IPS DF 6.9 (cell line): ENCODE measurements at regions not wholly inside any gene's neighbourhood (a gene's known extent, or its start where the extent isn't known, plus 50 kb on each side); places are given as distances from the start of the nearest gene placed in this dataset.

Experiments
- DNase-seq: peaks from one replicate; pipeline ENCODE4 v3.0.0-alpha.2; 2013; ENCODE audit warnings: low read depth, low spot score
- H3K27ac ChIP-seq: one replicate; pipeline ENCODE4 v1.5.1; 2013; ENCODE audit warnings: low read length, control low read depth
- H3K27me3 ChIP-seq: 2 replicates; pipeline ENCODE4 v1.6.1; 2013; ENCODE audit warnings: mild to moderate bottlenecking, low read length; ENCODE audit not compliant: control insufficient read depth, insufficient read depth
- H3K36me3 ChIP-seq: 2 replicates; pipeline ENCODE4 v1.6.1; 2013; ENCODE audit warnings: low read length; ENCODE audit not compliant: control insufficient read depth, insufficient read depth
- H3K4me1 ChIP-seq: 2 replicates; pipeline ENCODE4 v1.6.1; 2013; ENCODE audit warnings: low read length; ENCODE audit not compliant: control insufficient read depth, insufficient read depth
- H3K4me3 ChIP-seq: 2 replicates; pipeline ENCODE4 v1.5.1; 2013; ENCODE audit warnings: mild to moderate bottlenecking, low read length
- H3K9me3 ChIP-seq: 2 replicates; pipeline ENCODE4 v1.6.1; 2013; ENCODE audit warnings: low read length, inconsistent platforms; ENCODE audit not compliant: control insufficient read depth, insufficient read depth
- WGBS: extraction: QIAGEN DNeasy Blood & Tissue Kit; methylation state at CpG from one replicate; pipeline ENCODE4 v1.1.7; 2013; ENCODE audit warnings: mixed read lengths, missing lambda C conversion rate; ENCODE audit not compliant: insufficient read length, insufficient coverage; 5-methylcytosine and 5-hydroxymethylcytosine counted together

DNA sequence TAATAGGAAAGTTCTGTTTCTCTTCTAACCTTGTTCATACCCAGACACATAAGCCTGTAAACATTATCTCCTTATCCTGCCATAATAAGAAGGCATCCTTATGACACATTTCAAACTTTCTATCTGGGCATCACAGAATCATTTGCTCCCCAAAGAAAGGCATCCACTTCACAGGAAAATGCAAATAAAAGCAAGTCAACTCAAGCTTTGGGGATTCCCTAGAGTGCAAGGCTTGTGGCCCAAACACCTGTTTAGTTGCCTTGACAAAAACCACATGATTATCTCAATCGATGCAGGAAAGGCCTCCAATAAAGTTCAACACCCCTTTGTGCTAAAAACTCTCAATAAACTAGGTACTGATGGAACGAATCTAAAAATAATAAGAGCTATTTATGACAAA lies 195.7 kb upstream of the GALNT5 start:
- no peak overlapping the region for H3K4me3 ChIP-seq
- H3K27me3 ChIP-seq: no peaks in the 10 kb centered on the region
- no peaks in the 10 kb centered on the region for H3K4me1 ChIP-seq
- no peak overlapping the region for H3K27ac ChIP-seq
- no peak for DNase-seq
- WGBS: no CpG with 5 or more reads among the region's 2 CpGs
- H3K36me3 ChIP-seq: no peaks in the 10 kb centered on the region
- H3K9me3 ChIP-seq: no peaks in the 10 kb centered on the region

DNA sequence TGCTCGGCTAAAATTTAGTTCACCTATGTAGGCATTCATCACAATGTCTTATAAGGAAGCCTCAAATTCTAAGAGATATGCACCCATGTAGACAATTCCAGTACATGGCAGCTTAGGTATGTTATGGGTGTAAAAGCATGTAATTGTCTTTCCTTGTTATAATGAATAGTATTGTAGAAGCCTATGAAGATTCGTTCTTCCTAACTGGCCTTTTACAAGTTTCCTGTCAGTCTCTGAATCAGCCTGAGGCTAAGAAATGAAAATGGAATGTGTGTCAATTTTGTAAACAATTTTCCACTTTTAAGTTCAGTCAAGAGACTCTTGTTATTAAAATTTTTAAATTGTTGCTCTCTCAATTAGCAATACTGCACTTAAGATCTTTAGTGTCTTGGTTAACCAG lies 189.9 kb upstream of the GALNT5 start:
- no peaks in the 10 kb centered on the region for H3K4me1 ChIP-seq
- WGBS: no CpG with 5 or more reads among the region's 2 CpGs
- H3K9me3 ChIP-seq: no peaks in the 10 kb centered on the region
- no peak overlapping the region for H3K27ac ChIP-seq
- H3K36me3 ChIP-seq: no peaks in the 10 kb centered on the region
- H3K4me3 ChIP-seq: no peak overlapping the region
- no peaks in the 10 kb centered on the region for H3K27me3 ChIP-seq
- no peak for DNase-seq

DNA sequence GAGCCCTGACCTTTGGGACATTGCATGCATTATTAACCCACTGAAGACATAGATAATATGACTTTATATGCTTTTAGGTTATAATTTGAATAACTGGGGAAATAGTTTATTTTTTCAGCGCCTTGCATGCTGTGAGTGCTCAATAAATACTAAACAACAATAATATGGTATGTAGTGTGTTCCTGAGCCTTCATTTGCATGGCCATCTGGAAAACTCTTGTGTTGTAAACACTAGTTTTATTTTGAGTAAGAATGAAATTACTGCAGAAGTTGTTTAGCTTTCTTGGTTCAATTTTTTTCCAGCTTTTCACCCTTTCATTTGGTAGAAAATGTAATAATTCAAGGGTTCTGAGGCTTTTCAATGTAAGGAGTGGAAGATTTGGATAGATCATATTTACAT lies 189.3 kb upstream of the GALNT5 start:
- no peak for DNase-seq
- Histone ChIP-seq H3K27me3 (no peaks in the 10 kb centered on the region), H3K4me3 (no peak overlapping the region), H3K4me1 (no peaks in the 10 kb centered on the region), H3K27ac (no peak overlapping the region), H3K36me3 (no peaks in the 10 kb centered on the region), H3K9me3 (no peaks in the 10 kb centered on the region)
- no CpG with 5 or more reads among the region's 1 CpG for whole genome bisulfite sequencing

DNA sequence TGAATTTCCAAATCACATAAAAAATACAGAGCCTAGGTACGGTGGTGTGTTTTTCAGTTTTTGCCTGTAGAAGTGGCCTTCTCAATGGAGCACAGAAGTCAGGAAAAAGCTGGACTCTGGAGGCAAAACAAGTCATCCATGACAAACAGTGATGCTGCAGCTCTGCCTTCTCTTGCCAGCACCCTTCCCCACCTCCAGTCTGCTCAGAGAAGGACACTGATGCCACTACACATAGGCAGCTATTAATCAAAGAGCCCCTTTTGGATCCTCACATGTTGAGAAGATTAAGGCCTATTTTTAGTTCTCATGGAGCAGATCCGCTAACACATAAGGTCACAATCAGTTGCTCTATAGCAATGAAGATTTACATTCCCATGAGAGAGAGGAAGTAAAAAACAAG lies 181.6 kb upstream of the GALNT5 start:
- Histone ChIP-seq H3K27ac (no peak overlapping the region), H3K9me3 (no peaks in the 10 kb centered on the region), H3K4me3 (no peak overlapping the region), H3K4me1 (no peaks in the 10 kb centered on the region), H3K27me3 (no peaks in the 10 kb centered on the region), H3K36me3 (no peaks in the 10 kb centered on the region)
- WGBS: no CpG with 5 or more reads among the region's 2 CpGs
- DNase-seq: no peak

DNA sequence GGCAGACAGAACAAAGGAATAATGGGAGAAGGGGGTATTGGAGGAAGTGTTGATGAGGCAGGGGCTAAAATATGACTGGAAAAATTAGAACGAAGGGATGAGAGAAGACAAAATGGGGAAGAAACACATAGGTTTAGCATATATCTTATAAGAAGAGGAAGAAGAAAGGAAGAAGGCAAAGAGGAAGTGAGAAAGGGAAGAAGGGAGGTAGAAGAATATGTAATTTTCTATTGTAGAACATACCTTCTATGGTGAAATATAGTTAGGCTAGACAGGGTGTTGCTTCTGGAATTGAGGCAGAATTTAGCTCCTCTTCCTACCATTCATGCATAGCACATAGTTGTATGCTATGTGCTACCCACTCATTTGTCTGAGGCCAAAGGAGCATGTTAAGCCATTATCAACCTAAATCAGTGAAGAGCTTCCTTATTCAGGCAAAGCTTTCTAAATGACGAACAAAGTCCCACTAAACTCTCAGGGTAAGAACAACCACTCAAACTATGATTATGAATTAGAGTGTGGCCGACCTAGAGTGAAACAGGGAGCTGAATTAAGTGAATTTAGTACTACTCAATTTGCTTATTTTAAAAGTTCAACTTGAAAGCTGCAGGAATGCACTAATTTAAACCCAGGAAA lies 180.9 kb upstream of the GALNT5 start:
- no peak for DNase-seq
- 100% methylated on average over 1 of the region's 3 CpGs for WGBS
- no peak overlapping the region for H3K4me3 ChIP-seq

DNA sequence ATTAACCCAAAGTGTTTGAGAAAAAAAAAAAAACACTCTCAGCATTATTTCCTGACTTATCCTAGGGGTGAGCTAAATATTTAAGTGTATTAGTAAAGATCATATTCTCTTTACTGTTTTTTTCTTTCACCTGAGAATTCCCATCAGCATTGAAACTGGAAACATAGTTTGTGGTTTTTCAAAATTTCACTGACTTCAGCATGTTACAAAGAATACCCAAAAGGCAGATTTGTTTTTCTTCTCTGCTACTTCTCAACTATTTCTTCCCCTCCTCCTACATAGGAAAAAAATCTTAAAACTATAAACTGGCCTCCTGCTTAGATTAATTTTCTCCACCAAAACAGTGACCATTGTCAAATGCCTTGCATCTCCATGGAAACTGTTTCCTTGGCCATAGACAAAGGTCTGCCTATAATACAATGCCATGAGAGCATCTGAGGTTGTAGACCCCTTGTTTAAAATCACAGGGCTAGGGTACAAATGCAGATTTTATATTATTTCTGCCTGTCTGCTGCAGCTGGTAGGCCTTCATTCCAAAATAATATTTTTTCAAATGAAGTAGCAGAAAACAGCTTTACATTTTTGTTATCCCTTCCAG lies 179.7 kb upstream of the GALNT5 start:
- no peaks in the 10 kb centered on the region for H3K4me1 ChIP-seq
- H3K27me3 ChIP-seq: no peaks in the 10 kb centered on the region
- DNase-seq: no peak
- no peaks in the 10 kb centered on the region for H3K9me3 ChIP-seq
- H3K36me3 ChIP-seq: no peaks in the 10 kb centered on the region
- H3K27ac ChIP-seq: no peak overlapping the region
- no peak overlapping the region for H3K4me3 ChIP-seq

More for the DNA sequence above, 180.9 kb upstream of the GALNT5 start:
- H3K4me1 ChIP-seq: no peaks in the 10 kb centered on the region
- H3K36me3 ChIP-seq: no peaks in the 10 kb centered on the region
- H3K27me3 ChIP-seq: no peaks in the 10 kb centered on the region
- H3K9me3 ChIP-seq: no peaks in the 10 kb centered on the region
- H3K27ac ChIP-seq: no peak overlapping the region

GRCh38 chr2:157082950-157083349 lies 174.6 kb upstream of the GALNT5 start:
- H3K4me1 ChIP-seq: 0 out of 2 replicates have a peak, but pooled peaks cover 1% of the 10 kb centered on the region
- DNase-seq: no peak
- H3K9me3 ChIP-seq: no peaks in the 10 kb centered on the region
- H3K27ac ChIP-seq: no peak overlapping the region
- H3K4me3 ChIP-seq: no peak overlapping the region
- H3K27me3 ChIP-seq: no peaks in the 10 kb centered on the region
- no peaks in the 10 kb centered on the region for H3K36me3 ChIP-seq

- WGBS: no CpG with 5 or more reads among the region's 1 CpG
- Histone ChIP-seq H3K4me3 (no peak overlapping the region), H3K4me1 (0 out of 2 replicates have a peak, but pooled peaks cover 1% of the 10 kb centered on the region)
Observed at GRCh38 chr2:157085522-157085921, 172.0 kb upstream of the GALNT5 start.

DNA sequence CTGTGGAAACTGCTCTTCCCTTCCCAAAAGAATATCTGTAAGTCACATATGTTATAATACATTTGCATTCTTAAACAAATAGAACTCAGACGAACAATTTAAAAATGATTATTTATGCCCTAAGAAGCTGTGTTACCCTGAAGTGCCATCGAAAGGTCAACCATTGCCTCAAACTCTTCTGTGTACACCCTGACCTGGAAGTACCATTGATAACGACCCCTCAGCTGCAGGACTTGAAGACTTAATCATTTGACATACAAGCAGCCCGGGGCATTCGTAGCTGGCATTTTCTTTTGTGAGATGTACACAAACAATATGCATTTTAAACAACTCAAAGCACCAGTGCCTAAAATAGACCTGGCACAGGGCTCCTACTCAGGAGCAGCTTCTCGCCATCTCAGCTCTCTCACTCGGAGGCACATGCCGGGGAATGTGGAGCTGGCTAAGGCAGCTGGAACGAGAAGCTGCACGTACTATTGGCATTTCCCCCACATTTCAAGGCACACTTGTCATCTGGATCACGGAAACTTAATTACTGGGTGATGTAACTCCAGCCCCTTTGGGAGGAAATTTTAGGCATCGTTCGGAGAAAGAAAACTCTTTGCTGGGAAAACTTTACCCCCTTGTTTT lies 170.0 kb upstream of the GALNT5 start:
- no peaks in the 10 kb centered on the region for H3K27me3 ChIP-seq
- no CpG with 5 or more reads among the region's 13 CpGs for WGBS
- H3K36me3 ChIP-seq: no peaks in the 10 kb centered on the region
- H3K4me3 ChIP-seq: no peak overlapping the region
- 0 out of 2 replicates have a peak, but pooled peaks cover 1% of the 10 kb centered on the region for H3K4me1 ChIP-seq
- DNase-seq: no peak
- H3K27ac ChIP-seq: no peak overlapping the region
- no peaks in the 10 kb centered on the region for H3K9me3 ChIP-seq

More at GRCh38 chr2:157085522-157085921, 172.0 kb upstream of the GALNT5 start:
- DNase-seq: no peak
- no peak overlapping the region for H3K27ac ChIP-seq
- no peaks in the 10 kb centered on the region for H3K36me3 ChIP-seq
- no peaks in the 10 kb centered on the region for H3K27me3 ChIP-seq
- H3K9me3 ChIP-seq: no peaks in the 10 kb centered on the region

DNA sequence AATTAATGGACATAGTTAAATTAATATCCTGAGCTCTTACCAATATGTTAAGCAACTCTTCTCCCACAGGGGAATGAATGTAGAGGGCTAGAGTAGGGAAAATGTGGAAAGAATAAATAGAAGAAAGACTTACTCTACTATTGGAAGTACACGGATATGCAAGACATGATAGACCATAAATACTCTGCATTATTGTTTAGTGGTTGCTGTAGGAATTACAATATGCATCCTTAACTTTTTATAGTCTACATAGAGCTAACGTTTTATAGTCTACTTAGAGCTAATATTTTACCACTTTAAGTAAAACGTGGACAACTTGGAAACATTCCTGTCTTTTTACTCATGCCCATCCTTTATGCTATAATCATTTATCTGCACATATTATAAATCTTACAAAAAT lies 163.8 kb upstream of the GALNT5 start:
- H3K27ac ChIP-seq: no peak overlapping the region
- no peak for DNase-seq
- no peaks in the 10 kb centered on the region for H3K4me1 ChIP-seq
- WGBS: no CpG with 5 or more reads among the region's 3 CpGs
- no peak overlapping the region for H3K4me3 ChIP-seq
- no peaks in the 10 kb centered on the region for H3K9me3 ChIP-seq
- H3K27me3 ChIP-seq: no peaks in the 10 kb centered on the region
- H3K36me3 ChIP-seq: no peaks in the 10 kb centered on the region

DNA sequence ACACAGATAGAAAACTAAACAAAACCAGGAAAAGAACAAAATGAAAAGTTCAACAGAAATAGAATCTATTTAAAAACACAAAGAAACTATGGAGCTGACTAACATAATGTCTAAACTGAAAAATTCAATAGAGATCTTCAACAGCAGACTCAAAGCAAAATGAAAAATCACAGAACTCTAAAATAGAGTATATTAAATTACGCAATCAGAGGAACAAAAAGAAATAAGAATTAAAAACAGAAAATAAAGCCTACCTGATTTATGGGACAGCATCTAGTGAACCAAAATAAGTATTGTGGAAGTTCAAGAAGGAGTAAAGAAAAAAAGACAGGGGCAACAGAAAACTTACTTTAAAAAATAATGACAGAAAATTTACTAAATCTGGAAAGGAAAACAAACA lies 152.1 kb upstream of the GALNT5 start:
- Histone ChIP-seq H3K27me3 (no peaks in the 10 kb centered on the region), H3K9me3 (no peaks in the 10 kb centered on the region), H3K4me1 (no peaks in the 10 kb centered on the region), H3K27ac (no peak overlapping the region), H3K36me3 (no peaks in the 10 kb centered on the region), H3K4me3 (no peak overlapping the region)
- DNase-seq: no peak
- no CpG with 5 or more reads among the region's 1 CpG for WGBS
